CD14-positive monocyte (primary cell): ENCODE measurements at regions not wholly inside any gene's neighbourhood (a gene's known extent, or its start where the extent isn't known, plus 50 kb on each side); places are given as distances from the start of the nearest gene placed in this dataset.
A peak's percentile ranks its signal among the peaks of the same experiment; 100 is the strongest.

Source experiments
- DNase-seq, 3 donors: peaks; one replicate each; pipeline ENCODE4 v3.0.0-alpha.2; 2011 to 2022
- H2AFZ ChIP-seq: 2 replicates; pipeline ENCODE4 v1.6.0; 2012; ENCODE audit warnings: mild to moderate bottlenecking, low read depth, low read length, inconsistent platforms; ENCODE audit not compliant: insufficient read depth, poor library complexity, severe bottlenecking
- H3K27ac ChIP-seq, 2 donors: 1 replicate in 1 of 2; 2 replicates in 1 of 2; pipeline ENCODE4 v1.5.1; 2012 to 2013; ENCODE audit warnings: low read length in 2 of 2, control low read depth in 1 of 2, inconsistent platforms in 1 of 2, low read depth in 1 of 2, mild to moderate bottlenecking in 1 of 2
- H3K27me3 ChIP-seq, 2 donors: one replicate each; pipeline versions ENCODE4 v1.6.0 to v1.6.1; 2011 to 2013; ENCODE audit warnings: low read length in 2 of 2; ENCODE audit not compliant: control insufficient read depth in 2 of 2, insufficient read depth in 2 of 2
- H3K36me3 ChIP-seq, 2 donors: replicated peaks in 1 of 2; 1 replicate in 1 of 2; 2 replicates in 1 of 2; pipeline versions ENCODE4 v1.5.1 to v1.6.1; 2012 to 2013; ENCODE audit warnings: low read length in 2 of 2, control low read depth in 1 of 2, inconsistent platforms in 1 of 2, mild to moderate bottlenecking in 1 of 2; ENCODE audit not compliant: insufficient read depth in 2 of 2, control insufficient read depth in 1 of 2
- H3K4me1 ChIP-seq, 2 donors: 1 replicate in 1 of 2; 2 replicates in 1 of 2; pipeline versions ENCODE4 v1.5.1 to v1.6.1; 2012 to 2013; ENCODE audit warnings: low read length in 2 of 2, control low read depth in 1 of 2, inconsistent platforms in 1 of 2, mild to moderate bottlenecking in 1 of 2, moderate library complexity in 1 of 2; ENCODE audit not compliant: insufficient read depth in 2 of 2, control insufficient read depth in 1 of 2
- H3K4me2 ChIP-seq: replicated peaks from 2 replicates; pipeline ENCODE3; 2012; ENCODE audit warnings: low read length, moderate library complexity, mild to moderate bottlenecking; ENCODE audit not compliant: poor library complexity, severe bottlenecking; ENCODE audit errors: extremely low read depth
- H3K4me3 ChIP-seq, 3 experiments: fragments of 200-600 bp in 1 of 3; sonication (generic) in 1 of 3; replicated peaks in 1 of 3; 1 replicate in 2 of 3; 2 replicates in 1 of 3; pipeline ENCODE4 v1.5.1; 2011 to 2013; ENCODE audit warnings: low read length in 3 of 3, mild to moderate bottlenecking in 3 of 3, control low read depth in 2 of 3, low read depth in 2 of 3, inconsistent platforms in 1 of 3, moderate library complexity in 1 of 3
- H3K79me2 ChIP-seq: 2 replicates; pipeline ENCODE4 v1.6.0; 2012; ENCODE audit warnings: mild to moderate bottlenecking, control low read depth, inconsistent platforms, low read length, moderate library complexity; ENCODE audit not compliant: insufficient read depth
- H3K9ac ChIP-seq: 2 replicates; pipeline ENCODE4 v1.6.0; 2017; ENCODE audit warnings: low read length, mild to moderate bottlenecking; ENCODE audit not compliant: insufficient read depth, poor library complexity, severe bottlenecking
- H3K9me3 ChIP-seq, 2 donors: replicated peaks in 1 of 2; 1 replicate in 1 of 2; 2 replicates in 1 of 2; pipeline versions ENCODE4 v1.5.1 to v1.6.1; 2012 to 2013; ENCODE audit warnings: low read length in 2 of 2, control low read depth in 1 of 2; ENCODE audit not compliant: control insufficient read depth in 1 of 2, insufficient read depth in 1 of 2
- H4K20me1 ChIP-seq: 2 replicates; pipeline ENCODE4 v1.6.0; 2012; ENCODE audit warnings: mild to moderate bottlenecking, low read length, control low read depth, moderate library complexity; ENCODE audit not compliant: insufficient read depth
- H3K27ac Mint-ChIP-seq, 7 donors: one replicate each; pipeline ENCODE4 v1.8.0; 2020; ENCODE audit warnings: mild to moderate bottlenecking in 7 of 7, mixed read lengths in 7 of 7, moderate library complexity in 6 of 7, inconsistent platforms in 2 of 7
- H3K27me3 Mint-ChIP-seq, 3 donors: one replicate each; pipeline ENCODE4 v1.8.0; 2021 to 2022; ENCODE audit warnings: low read depth in 3 of 3, mild to moderate bottlenecking in 3 of 3, mixed read lengths in 3 of 3, moderate library complexity in 3 of 3, inconsistent platforms in 1 of 3
- H3K36me3 Mint-ChIP-seq, 2 donors: one replicate each; pipeline ENCODE4 v1.8.0; 2020; ENCODE audit warnings: mixed read lengths in 2 of 2, inconsistent platforms in 1 of 2, mild to moderate bottlenecking in 1 of 2
- H3K4me1 Mint-ChIP-seq: one replicate; pipeline ENCODE4 v1.8.0; 2020; ENCODE audit warnings: mild to moderate bottlenecking, mixed read lengths
- H3K4me3 Mint-ChIP-seq, 2 donors: one replicate each; pipeline ENCODE4 v1.8.0; 2020; ENCODE audit warnings: mild to moderate bottlenecking in 2 of 2, mixed read lengths in 2 of 2, moderate library complexity in 1 of 2
- H3K9me3 Mint-ChIP-seq, 7 donors: one replicate each; pipeline ENCODE4 v1.8.0; 2020 to 2022; ENCODE audit warnings: mixed read lengths in 7 of 7, mild to moderate bottlenecking in 6 of 7, moderate library complexity in 6 of 7, inconsistent platforms in 2 of 7
- WGBS: methylation state at CpG from one replicate; pipeline ENCODE4 v1.1.5; 2013; ENCODE audit warnings: missing lambda C conversion rate; ENCODE audit not compliant: insufficient coverage; 5-methylcytosine and 5-hydroxymethylcytosine counted together
- intact Hi-C, 2 donors: fragments of 100-400 bp; cut with micrococcal nuclease; formaldehyde crosslinking; loops; one replicate each; pipeline versions ENCODE4 v1.15.0 to v1.15.1; 2023
- TF ChIP-seq, protein P1 (sequence below): fragments of 200-600 bp; IDR thresholded peaks from one replicate; pipeline ENCODE4 v1.8.0; 2022; ENCODE audit warnings: antibody characterized with exemption, mild to moderate bottlenecking

DNA sequence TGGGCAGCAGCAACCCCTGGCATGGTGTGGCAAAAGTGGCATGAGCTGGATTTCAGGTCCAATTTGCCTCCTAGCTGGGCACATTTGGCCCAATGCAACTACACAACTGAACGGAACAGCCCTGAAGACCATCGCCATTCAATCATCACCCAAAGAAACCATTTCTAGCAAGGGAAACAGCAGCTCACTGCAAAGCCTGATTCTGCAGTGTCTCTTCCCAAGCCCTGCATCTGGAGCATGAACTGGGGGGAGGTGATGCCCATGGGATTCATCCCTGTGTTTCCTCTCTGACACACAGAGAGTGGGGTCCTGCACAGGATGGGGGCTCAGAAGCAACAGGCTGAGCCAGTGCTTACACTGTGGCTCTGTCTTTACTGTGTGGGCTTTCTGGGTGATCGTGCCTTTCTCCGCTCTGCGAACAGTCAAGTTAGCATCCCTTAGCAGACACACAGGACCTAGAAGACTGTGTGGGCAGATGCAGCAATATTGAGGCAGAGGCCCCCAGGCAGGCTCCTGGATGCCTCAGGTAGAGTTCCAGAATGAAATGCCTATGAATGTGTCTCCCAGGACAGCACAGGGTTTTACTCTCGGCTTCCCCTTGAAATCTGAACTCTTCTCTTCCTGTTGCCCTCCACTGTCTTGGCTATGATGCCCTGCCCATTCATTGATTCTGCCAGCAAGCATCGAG, 91.1 kb upstream of the ALDH1A3 start:
- Histone ChIP-seq H3K4me3 (no peak overlapping the region), H2AFZ (no peak overlapping the region), H3K79me2 (no peaks in the 10 kb centered on the region), H3K4me2 (no peak overlapping the region), H3K27me3 (no peaks in the 10 kb centered on the region), H3K27ac (no peak overlapping the region), H3K9me3 (no peaks in the 10 kb centered on the region), H3K9ac (no peak overlapping the region), H3K4me1 (peaks cover 18 to 21% of the 10 kb centered on the region in 2 donors), H4K20me1 (no peaks in the 10 kb centered on the region), H3K36me3 (no peaks in the 10 kb centered on the region)
- WGBS = 92% methylated on average over 5 of the region's 7 CpGs
- H3K27ac Mint-ChIP-seq = no peak overlapping the region
- H3K36me3 Mint-ChIP-seq = no peaks in the 10 kb centered on the region
- DNase-seq = no peak
- H3K27me3 Mint-ChIP-seq = peaks cover 3 to 5% (median 3%) of the 10 kb centered on the region in 3 donors
- peaks cover 29% of the 10 kb centered on the region for H3K4me1 Mint-ChIP-seq
- H3K4me3 Mint-ChIP-seq = no peak overlapping the region
- TF ChIP-seq, protein P1, sequence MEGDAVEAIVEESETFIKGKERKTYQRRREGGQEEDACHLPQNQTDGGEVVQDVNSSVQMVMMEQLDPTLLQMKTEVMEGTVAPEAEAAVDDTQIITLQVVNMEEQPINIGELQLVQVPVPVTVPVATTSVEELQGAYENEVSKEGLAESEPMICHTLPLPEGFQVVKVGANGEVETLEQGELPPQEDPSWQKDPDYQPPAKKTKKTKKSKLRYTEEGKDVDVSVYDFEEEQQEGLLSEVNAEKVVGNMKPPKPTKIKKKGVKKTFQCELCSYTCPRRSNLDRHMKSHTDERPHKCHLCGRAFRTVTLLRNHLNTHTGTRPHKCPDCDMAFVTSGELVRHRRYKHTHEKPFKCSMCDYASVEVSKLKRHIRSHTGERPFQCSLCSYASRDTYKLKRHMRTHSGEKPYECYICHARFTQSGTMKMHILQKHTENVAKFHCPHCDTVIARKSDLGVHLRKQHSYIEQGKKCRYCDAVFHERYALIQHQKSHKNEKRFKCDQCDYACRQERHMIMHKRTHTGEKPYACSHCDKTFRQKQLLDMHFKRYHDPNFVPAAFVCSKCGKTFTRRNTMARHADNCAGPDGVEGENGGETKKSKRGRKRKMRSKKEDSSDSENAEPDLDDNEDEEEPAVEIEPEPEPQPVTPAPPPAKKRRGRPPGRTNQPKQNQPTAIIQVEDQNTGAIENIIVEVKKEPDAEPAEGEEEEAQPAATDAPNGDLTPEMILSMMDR = no peak
- intact Hi-C loops = no loop called here
- peaks cover 0 to 7% (median 3%) of the 10 kb centered on the region in 7 donors for H3K9me3 Mint-ChIP-seq

DNA sequence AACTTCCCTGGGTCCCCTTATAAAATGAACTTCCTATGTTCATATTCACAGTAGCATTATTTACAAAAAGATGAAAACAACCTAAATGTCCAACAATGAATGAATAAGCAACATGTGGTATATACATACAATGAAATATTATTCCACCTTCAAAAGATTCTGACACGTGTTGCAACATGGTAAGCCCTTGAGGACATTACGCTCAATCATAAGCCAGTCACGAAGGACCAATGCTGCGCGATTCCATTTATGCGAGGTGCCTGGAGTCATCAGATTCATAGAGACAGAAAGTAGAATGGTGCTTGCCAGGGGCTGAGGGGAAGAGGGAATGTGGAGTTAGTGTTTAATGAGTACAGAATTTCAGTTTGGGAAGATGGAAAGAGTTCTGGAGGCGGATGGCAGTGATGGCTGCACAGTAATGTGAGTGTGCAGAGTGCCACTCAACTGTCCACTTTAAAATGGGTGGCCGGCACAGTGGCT, 88.8 kb upstream of the ALDH1A3 start:
- no peak overlapping the region for H3K27ac Mint-ChIP-seq

More for the DNA sequence above, 88.8 kb upstream of the ALDH1A3 start:
- peak overlapping the region; percentile 9 for H3K4me2 ChIP-seq
- intact Hi-C loops = no loop called here
- H3K4me1 ChIP-seq = peaks cover 18 to 21% of the 10 kb centered on the region in 2 donors
- H3K27ac ChIP-seq = no peak overlapping the region
- Mint-ChIP-seq H3K36me3 (no peaks in the 10 kb centered on the region), H3K27me3 (peaks cover 3 to 4% (median 3%) of the 10 kb centered on the region in 3 donors), H3K4me1 (peaks cover 29% of the 10 kb centered on the region), H3K4me3 (no peak overlapping the region), H3K9me3 (peaks cover 3 to 10% (median 4%) of the 10 kb centered on the region in 7 donors)
- H3K4me3 ChIP-seq = no peak overlapping the region
- H4K20me1 ChIP-seq = no peaks in the 10 kb centered on the region
- no peaks in the 10 kb centered on the region for H3K36me3 ChIP-seq
- H3K79me2 ChIP-seq = no peaks in the 10 kb centered on the region
- TF ChIP-seq, protein P1 = no peak
- DNase-seq = no peak
- no peaks in the 10 kb centered on the region for H3K27me3 ChIP-seq
- WGBS = 90% methylated on average over 7 of the region's 8 CpGs
- H3K9ac ChIP-seq = no peak overlapping the region
- H3K9me3 ChIP-seq = no peaks in the 10 kb centered on the region
- peak overlapping the region; percentile 38 for H2AFZ ChIP-seq
